NCI-H82 treated with DMSO at 0.1 percent for 48 hours (cell line): ENCODE measurements at regions not wholly inside any gene's neighbourhood (a gene's known extent, or its start where the extent isn't known, plus 50 kb on each side); places are given as distances from the start of the nearest gene placed in this dataset.
"Not testable (repeated sequence)": the region's sequence is repeated elsewhere in the genome, so short reads cannot be mapped to it uniquely, and the experiment has no call there.

Experiments
- DNase-seq: peaks from one replicate; lab custom pipeline; 2025; ENCODE audit not compliant: unreplicated experiment; lab: John Stamatoyannopoulos, UW

DNA sequence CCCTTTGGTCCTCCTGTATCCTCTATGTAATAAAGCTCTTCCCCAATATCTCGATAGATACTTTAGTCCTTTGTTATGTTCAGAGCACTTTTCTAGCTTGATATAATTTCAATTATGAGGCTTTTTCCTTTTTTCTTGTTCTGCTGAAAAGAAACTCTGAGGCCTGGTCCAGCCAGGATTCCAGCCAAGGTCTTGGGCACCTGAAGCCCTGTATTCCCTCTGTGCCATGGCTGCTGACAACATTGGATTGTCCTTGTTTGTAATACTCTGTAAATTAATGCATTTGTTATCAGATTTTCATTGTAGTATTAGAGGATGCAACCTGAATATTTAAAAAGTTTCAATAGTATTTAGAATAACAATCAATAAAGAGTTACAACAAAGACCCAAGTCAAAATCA is 67.9 kb upstream of the ADAMTS5 start:
- no peak for DNase-seq

DNA sequence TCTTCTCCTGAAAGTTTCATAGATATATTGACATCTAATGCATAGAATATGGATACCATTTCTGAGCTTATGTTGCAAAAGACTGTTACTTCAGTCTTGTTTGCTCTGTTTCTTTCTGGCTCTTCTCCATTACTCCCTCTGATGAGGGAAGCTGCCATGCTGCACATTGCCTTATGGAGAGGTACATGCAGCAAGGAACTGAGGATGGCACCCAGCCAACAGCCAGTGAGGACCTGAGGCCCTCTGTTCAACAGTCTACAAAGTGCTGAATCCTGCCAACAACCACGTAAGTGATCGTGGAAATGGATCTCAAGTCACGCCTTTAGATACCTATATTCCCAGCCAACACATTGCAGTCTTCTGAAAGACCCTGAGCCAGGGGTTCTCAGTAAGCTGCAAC is 66.6 kb upstream of the ADAMTS5 start:
- no peak for DNase-seq

DNA sequence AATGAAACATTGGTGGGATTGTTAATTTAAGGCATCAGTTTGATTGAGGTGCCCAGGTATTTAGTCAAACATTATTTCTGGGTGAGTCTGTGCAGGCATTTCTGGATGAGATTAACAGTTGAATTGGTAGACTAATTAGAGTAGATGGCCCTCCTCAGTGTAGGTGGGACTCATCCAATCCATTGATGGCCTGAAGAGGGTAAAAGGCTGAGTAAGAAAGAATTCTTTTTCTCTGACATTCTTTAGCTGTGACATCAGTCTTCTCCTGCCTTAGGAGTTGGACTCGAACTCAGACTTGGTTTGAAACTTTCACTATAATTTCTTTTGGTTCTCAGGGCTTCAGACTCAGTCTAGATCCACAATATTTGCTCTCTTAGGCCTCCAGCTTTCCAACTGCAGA is 59.6 kb upstream of the ADAMTS5 start:
- no peak for DNase-seq

DNA sequence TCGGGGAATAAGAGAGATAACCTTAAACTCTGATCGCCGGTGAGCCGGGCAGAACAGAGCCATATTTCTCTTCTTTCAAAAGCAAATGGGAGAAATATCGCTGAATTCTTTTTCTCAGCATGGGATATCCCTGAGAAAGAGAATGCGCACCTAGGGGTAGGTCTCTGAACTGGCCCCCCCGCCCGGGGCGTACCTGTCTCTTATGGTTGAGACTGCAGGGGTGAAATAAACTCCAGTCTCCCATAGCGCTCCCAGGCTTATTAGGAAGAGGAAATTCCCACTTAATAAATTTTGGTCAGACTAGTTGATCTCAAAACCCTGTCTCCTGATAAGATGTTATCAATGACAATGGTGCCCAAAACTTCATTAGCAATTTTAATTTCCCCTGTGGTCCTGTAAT is 58.8 kb upstream of the ADAMTS5 start:
- DNase-seq = not testable (repeated sequence)

DNA sequence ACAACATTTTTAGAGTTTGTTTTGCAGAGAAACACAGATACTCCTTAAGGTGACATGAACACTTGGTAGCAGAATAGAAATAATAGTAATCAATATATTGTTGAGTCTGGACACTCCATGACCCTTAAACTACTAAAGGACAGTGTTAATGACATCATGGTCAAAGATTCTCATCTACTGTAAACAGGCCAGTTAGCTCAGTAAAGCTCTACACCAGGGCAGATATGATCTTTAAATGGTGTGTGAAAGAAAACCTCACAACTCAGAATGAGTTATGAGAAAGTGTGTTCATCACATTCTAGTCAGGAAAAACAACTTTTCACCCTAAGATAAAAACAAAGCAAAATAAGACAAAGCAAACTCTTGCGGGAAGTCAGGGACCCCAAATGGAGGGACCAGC is 58.1 kb upstream of the ADAMTS5 start:
- no peak for DNase-seq

DNA sequence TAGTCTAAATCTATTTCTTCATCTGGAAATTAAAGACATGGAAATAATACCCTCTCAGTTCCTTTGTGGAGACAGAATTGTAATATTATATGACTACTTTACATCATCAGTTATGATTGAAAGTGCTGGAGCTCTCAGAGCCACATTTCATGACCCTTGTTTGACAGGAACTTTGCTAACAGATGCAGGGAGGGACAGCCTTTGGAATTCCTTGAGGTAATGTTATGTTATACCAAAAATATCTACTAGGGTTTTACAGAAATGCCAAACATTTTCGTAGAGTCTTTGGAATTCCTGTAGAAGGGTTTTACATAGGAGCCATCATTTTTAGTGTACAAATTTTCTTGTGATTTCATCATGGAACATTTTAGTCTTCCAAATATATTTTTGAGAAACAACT is 57.4 kb upstream of the ADAMTS5 start:
- no peak for DNase-seq

DNA sequence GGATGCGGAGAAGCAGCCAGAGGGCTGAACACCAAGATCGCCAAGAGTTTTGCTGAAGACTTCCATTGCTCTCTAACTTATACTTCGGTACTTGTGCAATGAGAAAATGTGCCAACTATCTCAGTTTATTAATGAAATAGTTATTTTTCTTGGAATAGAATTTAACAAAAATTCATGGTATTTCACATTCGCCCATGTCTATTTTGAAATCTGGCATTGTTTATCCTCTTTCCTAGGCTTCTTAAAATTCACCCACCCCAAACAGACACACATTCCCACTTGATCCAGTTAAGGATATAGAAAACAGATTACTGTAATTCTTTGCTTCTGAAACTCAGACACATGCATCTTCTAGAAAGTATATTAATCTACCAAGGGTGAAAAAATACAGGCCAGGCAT is 56.3 kb upstream of the ADAMTS5 start:
- no peak for DNase-seq

DNA sequence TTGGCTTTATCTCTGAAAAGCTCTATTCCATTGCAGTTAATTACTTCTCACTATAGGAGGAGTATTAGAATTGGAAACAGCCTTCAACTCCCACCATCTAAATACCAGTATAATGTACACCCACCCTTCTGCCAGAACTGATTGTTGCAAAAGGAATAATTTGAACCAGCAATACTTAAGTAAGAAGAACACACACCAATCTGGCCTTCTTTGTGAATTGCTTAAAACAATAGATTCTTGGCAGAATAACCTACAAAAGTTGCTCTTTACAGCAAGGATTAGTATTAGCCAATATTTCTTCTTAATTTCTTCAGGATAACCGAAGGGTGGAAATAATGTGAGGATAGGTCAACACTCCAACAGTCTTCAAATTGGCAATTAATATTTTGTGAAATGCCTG is 54.9 kb upstream of the ADAMTS5 start:
- DNase-seq = no peak

DNA sequence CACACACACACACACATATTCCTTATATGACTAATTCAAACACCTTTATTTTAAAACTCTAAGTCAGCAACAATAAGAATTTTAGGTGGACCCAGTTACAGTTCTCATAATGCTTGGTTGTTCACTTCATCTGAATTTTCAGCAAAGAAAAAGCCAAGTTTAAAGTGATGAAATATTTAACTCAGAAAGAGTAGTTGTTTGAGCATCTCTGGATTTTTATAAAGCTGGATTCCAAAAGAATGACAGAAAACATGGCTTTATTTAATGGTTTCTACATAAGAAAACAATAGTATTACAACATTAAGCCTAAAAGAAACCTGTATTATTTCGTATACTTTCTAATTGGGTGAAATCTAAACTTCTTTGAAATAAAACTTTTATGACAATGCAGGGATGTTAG is 54.2 kb upstream of the ADAMTS5 start:
- no peak for DNase-seq

DNA sequence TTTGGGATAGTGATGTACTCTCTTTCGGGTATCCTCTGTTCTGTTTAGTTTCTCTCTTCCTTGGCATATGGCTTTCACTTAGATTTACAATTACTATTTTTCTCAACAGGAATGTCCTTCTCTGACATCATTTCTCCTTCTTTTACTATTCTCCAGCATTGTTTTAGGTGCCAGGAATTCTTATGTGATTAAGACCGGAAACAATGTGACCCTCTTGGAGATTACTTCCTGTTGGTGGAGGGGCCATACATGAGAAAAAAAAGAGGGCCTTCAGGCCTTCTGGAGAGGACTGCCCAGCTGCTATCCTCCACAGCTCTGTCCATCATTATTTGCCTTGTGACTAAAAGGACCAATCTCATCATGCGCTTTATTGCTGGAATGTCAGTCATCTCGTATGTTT is 50.4 kb upstream of the ADAMTS5 start:
- DNase-seq = no peak
